ENCODE measurements at regions not wholly inside any gene's neighbourhood (a gene's known extent, or its start where the extent isn't known, plus 50 kb on each side); places are given as distances from the start of the nearest gene placed in this dataset.

- H3K27ac ChIP-seq = no peak overlapping the region
- intact Hi-C loops (cut with DNase I) = no loop called here
- no peak for TF ChIP-seq EP300 (IDR thresholded peaks at IDR 0.05)
- TF ChIP-seq POLR2A (IDR thresholded peaks at IDR 0.05) = no peak
- TF ChIP-seq CTCF (IDR thresholded peaks at IDR 0.05) = no peak
- TF ChIP-seq POLR2AphosphoS5 (IDR thresholded peaks at IDR 0.05) = no peak
- no peaks in the 10 kb centered on the region for H3K36me3 ChIP-seq
- H3K4me1 ChIP-seq = no peaks in the 10 kb centered on the region
- no peak overlapping the region for H3K4me3 ChIP-seq
- WGBS, 2 donors = 50 to 60% methylated on average over 3 of the region's 3 CpGs
- H3K27me3 ChIP-seq = peaks cover 6 to 68% (median 36%) of the 10 kb centered on the region in 3 donors
- no peak for DNase-seq
- no peaks in the 10 kb centered on the region for H3K9me3 ChIP-seq
Measured at GRCh38 chr12:132380641-132381040, 51.3 kb upstream of the GALNT9 start.

GRCh38 chr12:132379996-132380395 lies 50.6 kb upstream of the GALNT9 start:
- intact Hi-C loops (cut with DNase I) = loop anchor here (10.0 kb wide), 1 partner anchor 105 kb away; no protein-coding TSS in a partner anchor

GRCh38 chr12:132379576-132379975 lies 50.2 kb upstream of the GALNT9 start:
- DNase-seq = no peak
- no peak for TF ChIP-seq EP300 (IDR thresholded peaks at IDR 0.05)
- Histone ChIP-seq H3K27ac (no peak overlapping the region), H3K4me1 (no peaks in the 10 kb centered on the region), H3K4me3 (no peak overlapping the region), H3K27me3 (peaks cover 14 to 69% (median 46%) of the 10 kb centered on the region in 3 donors), H3K9me3 (no peaks in the 10 kb centered on the region), H3K36me3 (no peaks in the 10 kb centered on the region)
- 88% methylated on average over 24 of the region's 24 CpGs for WGBS, 2 donors
- intact Hi-C loops (cut with DNase I) = loop anchor here (10.0 kb wide), 1 partner anchor 105 kb away; no protein-coding TSS in a partner anchor

More at GRCh38 chr12:132379996-132380395, 50.6 kb upstream of the GALNT9 start:
- Histone ChIP-seq H3K9me3 (no peaks in the 10 kb centered on the region), H3K4me3 (no peak overlapping the region), H3K4me1 (no peaks in the 10 kb centered on the region), H3K27me3 (peaks cover 9 to 68% (median 42%) of the 10 kb centered on the region in 3 donors), H3K36me3 (no peaks in the 10 kb centered on the region), H3K27ac (no peak overlapping the region)
- no peak for DNase-seq
- TF ChIP-seq EP300 (IDR thresholded peaks at IDR 0.05) = no peak
- no peak for TF ChIP-seq POLR2A (IDR thresholded peaks at IDR 0.05)
- TF ChIP-seq CTCF (IDR thresholded peaks at IDR 0.05) = no peak
- WGBS, 2 donors = 81 to 82% methylated on average over 25 of the region's 25 CpGs
